ENCODE measurements at regions not wholly inside any gene's neighbourhood (a gene's known extent, or its start where the extent isn't known, plus 50 kb on each side); places are given as distances from the start of the nearest gene placed in this dataset.

DNA sequence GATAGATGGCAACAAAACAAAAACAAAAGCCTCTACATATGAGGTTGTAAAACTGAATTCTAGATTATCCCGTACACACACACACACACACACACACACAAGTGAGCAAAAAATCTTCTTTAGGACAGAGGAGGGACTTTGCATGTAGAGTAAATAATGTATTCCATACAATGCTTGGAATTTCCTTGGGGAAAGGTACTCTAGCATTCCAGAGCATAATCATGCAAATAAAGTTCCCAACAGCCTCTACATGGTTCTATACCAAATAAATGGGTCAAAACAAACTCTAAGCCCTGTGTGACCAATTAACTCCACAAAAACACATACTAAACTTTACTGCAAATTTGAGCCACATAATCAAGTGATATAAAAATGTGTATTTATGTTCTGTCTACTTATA lies 191.4 kb downstream of the RBM43 start:
- no peak overlapping the region for H3K4ac ChIP-seq (ENCODE audit: low read depth, low read length)
- TF ChIP-seq, protein P1, sequence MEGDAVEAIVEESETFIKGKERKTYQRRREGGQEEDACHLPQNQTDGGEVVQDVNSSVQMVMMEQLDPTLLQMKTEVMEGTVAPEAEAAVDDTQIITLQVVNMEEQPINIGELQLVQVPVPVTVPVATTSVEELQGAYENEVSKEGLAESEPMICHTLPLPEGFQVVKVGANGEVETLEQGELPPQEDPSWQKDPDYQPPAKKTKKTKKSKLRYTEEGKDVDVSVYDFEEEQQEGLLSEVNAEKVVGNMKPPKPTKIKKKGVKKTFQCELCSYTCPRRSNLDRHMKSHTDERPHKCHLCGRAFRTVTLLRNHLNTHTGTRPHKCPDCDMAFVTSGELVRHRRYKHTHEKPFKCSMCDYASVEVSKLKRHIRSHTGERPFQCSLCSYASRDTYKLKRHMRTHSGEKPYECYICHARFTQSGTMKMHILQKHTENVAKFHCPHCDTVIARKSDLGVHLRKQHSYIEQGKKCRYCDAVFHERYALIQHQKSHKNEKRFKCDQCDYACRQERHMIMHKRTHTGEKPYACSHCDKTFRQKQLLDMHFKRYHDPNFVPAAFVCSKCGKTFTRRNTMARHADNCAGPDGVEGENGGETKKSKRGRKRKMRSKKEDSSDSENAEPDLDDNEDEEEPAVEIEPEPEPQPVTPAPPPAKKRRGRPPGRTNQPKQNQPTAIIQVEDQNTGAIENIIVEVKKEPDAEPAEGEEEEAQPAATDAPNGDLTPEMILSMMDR (conservative IDR thresholded peaks at IDR 0.05) = no peak
- H3K18ac ChIP-seq (ENCODE audit: insufficient read length, low read depth, low read length) = peak overlapping the region; percentile 11
- no peak for DNase-seq
- H2BK120ac ChIP-seq (ENCODE audit: low read depth, low read length, poor library complexity, severe bottlenecking) = no peak overlapping the region
- H4K8ac ChIP-seq (replicated peaks; ENCODE audit: insufficient read length, low read depth, low read length) = no peak overlapping the region
- no peaks in the 10 kb centered on the region for H3K27me3 ChIP-seq (ENCODE audit: insufficient read depth, low read length)
- no peak overlapping the region for H2BK20ac ChIP-seq (ENCODE audit: low read depth, low read length, poor library complexity, severe bottlenecking)
- H3K4me2 ChIP-seq (ENCODE audit: insufficient read depth, insufficient read length, low read length) = no peak overlapping the region
- no peak overlapping the region for H3K23ac ChIP-seq (ENCODE audit: insufficient read length, low read depth, low read length)
- no peak overlapping the region for H2AFZ ChIP-seq (ENCODE audit: low read length)
- no peak overlapping the region for H3K14ac ChIP-seq (ENCODE audit: insufficient read depth, low read length)
- H3K79me2 ChIP-seq (ENCODE audit: insufficient read depth, low read length) = no peaks in the 10 kb centered on the region
- H3K9me3 ChIP-seq (ENCODE audit: control insufficient read depth, low read depth, low read length) = no peaks in the 10 kb centered on the region
- H4K20me1 ChIP-seq (ENCODE audit: control insufficient read depth, insufficient read depth, insufficient read length) = no peaks in the 10 kb centered on the region
- no peak overlapping the region for H4K91ac ChIP-seq (ENCODE audit: insufficient read length, low read depth, low read length)
- H3T11ph ChIP-seq (ENCODE audit: low read length) = no peak overlapping the region
- H2AK5ac ChIP-seq (ENCODE audit: insufficient read length, low read length) = no peak overlapping the region
- no peak overlapping the region for H3K56ac ChIP-seq (ENCODE audit: insufficient read length, low read depth, low read length)
- Mint-ChIP-seq H3K4me3 (peak overlapping the region in 1 of 2 experiments; percentile 51; a peak in 3 of 5 replicates), H3K27me3 (ENCODE audit: low read depth) (no peaks in the 10 kb centered on the region), H3K4me1 (peaks cover 20 to 25% of the 10 kb centered on the region in 2 experiments), H3K36me3 (ENCODE audit: insufficient read depth in 1 of 3, low read depth in 3 of 3) (peaks cover 5 to 15% (median 11%) of the 10 kb centered on the region in 3 experiments), H3K9me3 (peaks cover 10 to 11% of the 10 kb centered on the region in 2 experiments), H3K27ac (peak overlapping the region; percentile 11 to 94 (median 70); a peak in 5 of 7 replicates)
- H3K4me1 ChIP-seq (ENCODE audit: insufficient read depth, low read length) = peaks cover 5% of the 10 kb centered on the region
- no peaks in the 10 kb centered on the region for H3K79me1 ChIP-seq (ENCODE audit: insufficient read depth, low read depth, low read length, poor library complexity, severe bottlenecking)
- no peak overlapping the region for H2BK5ac ChIP-seq (ENCODE audit: insufficient read length, low read length)
- no CpG with 5 or more reads among the region's 1 CpG for WGBS (ENCODE audit: extremely low coverage, insufficient read length, low lambda C conversion rate)
- H4K5ac ChIP-seq (ENCODE audit: insufficient read length, low read depth, low read length) = no peak overlapping the region
- H3K23me2 ChIP-seq (ENCODE audit: insufficient read length, low read depth, low read length, poor library complexity, severe bottlenecking) = no peaks in the 10 kb centered on the region
- no peak overlapping the region for H2BK15ac ChIP-seq (ENCODE audit: low read depth, low read length)
- H3K27ac ChIP-seq (ENCODE audit: insufficient read length, low read depth, low read length) = no peak overlapping the region
- no peak overlapping the region for H3K9ac ChIP-seq (ENCODE audit: extremely low read depth, insufficient read length, low read length)
- no peak overlapping the region for H2BK12ac ChIP-seq (ENCODE audit: insufficient read length, low read depth, low read length)

All from H9 (cell line).